HG03095 (cell line): ENCODE measurements at regions not wholly inside any gene's neighbourhood (a gene's known extent, or its start where the extent isn't known, plus 50 kb on each side); places are given as distances from the start of the nearest gene placed in this dataset.
A peak's percentile ranks its signal among the peaks of the same experiment; 100 is the strongest.
"Not testable (repeated sequence)": the region's sequence is repeated elsewhere in the genome, so short reads cannot be mapped to it uniquely, and the experiment has no call there.

Source experiments
- ATAC-seq: cut with Tn5 transposase; IDR thresholded peaks from one replicate; pipeline ENCODE4 v1.9.1; 2021; ENCODE audit warnings: moderate library complexity; ENCODE audit not compliant: unreplicated experiment

DNA sequence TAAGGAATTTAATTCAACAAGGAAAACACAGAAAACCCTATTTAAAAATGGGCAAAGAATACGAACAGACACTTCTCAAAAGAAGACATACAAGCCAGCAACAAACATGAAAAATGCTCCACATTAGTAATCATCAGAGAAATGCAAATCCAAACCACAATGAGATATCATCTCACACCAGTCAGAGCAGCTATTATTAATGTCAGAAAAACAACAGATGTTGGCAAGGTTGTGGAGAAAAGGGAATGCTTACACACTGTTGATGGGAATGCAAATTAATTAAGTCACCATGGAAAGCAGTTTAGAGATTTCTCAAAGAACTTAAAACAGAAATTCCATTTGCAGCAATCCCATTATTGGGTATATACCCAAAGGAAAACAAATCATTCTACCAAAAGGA, 55.2 kb downstream of the GCC1 start:
- ATAC-seq: no peak

DNA sequence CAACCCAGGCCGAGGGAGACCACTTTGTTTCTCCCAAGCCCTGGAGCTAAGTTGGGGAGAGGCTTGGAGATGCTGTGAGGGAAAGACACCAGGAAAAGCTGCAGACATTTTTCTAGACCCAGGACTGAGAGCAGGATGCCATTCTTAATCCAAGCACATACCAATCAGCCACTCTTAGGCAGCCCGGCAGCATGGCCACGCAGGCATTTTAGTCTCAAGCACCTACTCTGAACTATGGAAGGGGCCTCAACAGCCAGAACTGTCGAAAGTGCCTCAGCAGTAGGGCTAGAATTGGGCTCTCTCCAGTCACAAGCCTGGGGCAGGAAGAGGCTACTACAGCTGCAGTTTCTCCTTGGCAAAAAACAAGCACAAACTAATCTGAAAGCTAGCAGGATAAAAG, 57.8 kb downstream of the GCC1 start:
- no peak for ATAC-seq

DNA sequence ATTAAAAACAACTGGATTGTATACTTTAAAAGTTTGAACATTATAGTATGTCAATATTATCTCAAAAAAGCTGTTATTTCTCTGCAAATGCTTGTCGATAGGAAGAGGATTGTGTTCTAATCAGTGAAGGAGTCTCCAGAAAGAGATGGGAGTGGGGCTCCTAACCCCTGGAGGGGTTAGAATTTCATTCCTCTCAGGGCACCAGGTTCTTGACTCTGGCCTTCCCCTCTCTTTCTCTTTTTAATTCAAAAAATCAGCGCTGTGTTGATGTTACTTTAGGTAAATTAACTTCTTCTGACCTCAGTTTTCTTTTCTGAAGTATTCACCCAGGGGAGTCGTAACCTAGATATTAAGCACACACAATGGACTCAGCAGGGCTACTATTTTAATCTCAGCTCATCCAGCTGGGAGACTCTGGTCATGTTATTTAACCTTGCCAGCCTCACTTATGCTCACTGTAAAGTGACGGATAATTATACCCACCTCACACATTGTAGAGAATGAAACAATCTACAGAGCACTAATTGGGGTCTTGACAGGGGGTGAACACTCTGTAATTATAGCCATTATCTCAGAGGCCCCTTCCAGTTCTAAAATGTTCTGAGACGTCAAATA, 59.4 kb downstream of the GCC1 start:
- ATAC-seq: no peak

DNA sequence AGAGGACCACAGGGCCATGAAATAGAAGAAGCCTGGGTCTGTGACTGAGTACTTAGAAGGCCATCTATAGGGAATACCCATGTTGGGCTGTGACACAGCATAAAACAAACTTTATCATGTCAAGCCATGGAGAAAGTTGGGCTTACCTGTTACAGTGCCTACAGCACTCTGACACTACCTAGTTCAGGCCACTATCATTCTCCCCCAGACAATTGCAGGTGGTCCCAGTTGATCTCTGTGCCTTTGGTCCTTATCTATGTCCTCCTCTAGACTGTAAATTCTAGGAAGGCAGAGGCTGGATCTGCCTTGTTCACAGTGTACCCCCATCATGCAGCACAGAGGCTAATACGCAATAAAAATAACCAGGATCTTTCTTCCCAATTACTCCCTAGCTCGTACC, 69.1 kb downstream of the GCC1 start:
- no peak for ATAC-seq

DNA sequence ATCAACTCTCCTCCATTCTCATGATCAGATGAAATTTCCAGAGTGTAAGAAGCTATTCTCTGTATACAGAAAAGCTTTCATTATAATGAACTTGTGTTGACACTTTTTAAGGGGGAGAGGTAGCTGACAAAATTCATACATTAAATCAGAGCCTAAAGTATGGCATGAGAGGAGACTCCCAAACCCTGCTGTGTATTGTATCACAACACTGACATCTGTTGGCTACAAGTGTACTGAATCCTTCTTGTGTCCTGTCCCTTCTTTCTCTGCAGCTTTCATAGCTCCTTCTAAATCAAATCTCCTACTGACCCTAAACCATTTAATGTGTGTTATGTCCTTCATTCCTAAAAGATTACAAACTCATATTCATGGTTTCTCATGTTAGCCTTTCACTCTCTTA, 70.9 kb downstream of the GCC1 start:
- ATAC-seq: peak; percentile 66

DNA sequence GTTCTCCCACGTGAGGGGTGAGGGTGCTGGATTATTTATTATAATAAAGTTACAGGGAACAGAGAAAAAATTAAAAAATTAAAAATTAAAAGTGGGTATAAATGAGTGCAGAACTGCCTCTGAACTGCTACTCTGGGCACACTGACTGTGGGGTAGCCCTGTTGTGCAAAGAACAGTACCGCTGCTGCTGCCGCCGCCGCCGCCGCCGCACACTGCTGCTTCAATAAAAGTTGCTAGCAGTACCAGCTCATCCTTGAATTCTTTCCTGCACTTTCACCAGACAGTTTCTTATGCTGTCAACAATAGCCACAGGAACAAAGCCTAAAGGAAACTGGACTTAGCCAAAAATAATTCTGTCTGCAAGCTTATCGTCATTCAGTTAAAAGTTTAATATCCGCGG, 72.1 kb downstream of the GCC1 start:
- no peak for ATAC-seq

DNA sequence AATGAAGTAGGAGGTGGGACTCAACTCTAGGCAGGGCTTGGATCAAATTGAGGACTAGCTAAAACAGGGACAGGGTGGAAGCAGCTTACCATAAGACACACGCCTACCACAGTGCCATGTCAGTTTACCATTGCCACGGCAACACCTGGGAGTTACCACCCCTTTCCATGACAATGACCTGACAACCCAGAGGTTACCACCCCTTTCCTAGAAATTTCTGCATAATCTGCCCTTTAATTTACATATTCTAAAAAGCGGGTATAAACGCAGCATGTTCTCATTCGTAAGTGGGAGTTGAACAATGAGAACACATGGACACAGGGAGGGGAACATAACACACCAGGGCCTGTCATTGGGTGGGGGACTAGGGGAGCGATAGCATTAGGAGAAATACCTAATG, 72.7 kb downstream of the GCC1 start:
- no peak for ATAC-seq

DNA sequence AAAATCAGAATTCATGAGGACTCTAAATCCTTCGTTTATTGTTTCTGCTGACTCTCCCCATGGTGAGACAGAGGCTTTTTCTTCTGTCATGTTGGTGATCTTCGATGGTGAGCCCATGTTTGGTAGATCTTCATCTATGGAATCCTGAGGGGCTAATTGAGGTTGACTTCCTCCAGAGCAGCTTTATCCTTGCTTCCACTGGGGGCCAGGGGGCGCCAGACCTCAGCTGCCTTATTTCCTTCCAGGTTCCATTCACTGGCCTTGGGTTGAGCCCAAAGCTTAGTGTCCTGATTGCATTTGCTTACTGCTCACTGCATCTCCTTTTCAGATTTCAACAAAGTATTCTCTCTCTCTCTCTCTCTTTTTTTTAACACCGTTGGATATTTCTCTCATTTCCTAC, 80.7 kb downstream of the GCC1 start:
- ATAC-seq: no peak

DNA sequence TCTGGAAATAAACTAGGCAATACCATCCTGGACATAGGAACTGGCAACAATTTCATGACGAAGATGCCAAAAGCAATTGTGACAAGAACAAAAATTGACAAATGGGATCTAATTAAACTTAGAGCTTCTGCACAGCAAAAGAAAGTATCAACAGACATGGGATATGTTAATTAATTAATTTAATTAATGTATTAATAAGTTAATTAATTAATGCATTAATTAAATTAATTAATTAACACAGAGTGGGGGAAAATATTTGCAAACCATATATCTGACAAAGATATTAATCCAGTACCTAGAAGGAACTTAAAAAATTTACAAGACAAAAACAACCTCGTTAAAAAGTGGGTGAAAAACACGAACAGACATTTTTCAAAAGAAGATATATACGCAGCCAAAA, 83.6 kb downstream of the GCC1 start:
- no peak for ATAC-seq

DNA sequence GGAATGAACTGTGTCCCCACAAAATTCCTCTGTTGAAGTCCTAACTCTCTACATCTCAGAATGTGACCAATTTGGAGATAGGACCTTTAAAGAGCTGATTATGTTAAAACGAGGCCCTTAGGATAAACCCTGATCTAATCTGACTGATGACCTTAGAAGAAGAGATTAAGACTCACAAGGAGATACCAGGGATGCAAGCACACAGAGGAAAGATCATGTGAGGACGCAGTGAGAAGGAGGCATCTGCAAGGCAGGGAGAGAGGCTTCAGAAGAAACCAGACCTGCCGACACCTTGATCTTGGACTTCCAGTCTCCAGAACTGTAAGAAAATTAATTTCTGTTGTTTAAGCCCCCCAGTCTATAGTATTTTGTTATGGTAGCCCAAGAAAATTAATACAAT, 94.9 kb upstream of the ZNF800 start:
- ATAC-seq: no peak

DNA sequence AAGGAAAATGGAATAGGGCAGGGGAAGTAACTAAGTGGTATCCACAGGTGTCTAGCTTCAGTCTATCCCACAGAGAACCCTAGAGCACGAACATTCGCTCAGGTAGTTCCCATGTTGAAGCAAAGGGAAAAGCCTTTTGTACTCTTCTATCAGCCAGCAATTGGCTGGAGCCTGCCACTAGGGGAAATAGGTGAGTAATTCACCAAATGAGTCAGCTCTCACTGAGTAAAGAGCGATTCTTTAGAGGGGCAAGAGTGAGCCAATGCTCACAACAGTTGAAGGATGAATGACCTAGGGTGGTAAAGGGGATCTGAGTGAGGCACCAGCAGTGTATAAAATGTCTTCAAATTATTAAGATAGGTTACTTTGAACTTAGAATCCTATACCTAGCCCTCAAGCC, 94.1 kb upstream of the ZNF800 start:
- ATAC-seq: no peak

DNA sequence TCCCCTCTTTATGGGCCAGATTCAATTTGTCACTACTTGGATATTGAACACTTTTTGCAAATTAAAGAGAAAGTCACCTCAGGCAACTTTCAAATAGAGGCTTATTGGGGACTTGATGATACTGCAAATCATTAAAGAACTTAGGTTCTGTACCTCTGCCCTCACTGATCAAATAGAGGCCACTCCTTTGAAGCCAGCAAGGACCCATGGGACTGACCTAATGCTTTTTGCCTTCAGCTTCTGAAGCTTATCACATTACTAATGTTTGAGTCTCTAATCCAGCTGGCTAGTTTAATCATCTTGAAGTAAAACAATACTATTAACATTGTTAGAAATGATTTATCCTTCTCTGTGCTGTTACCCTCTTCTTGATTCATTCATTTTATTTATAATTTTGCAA, 93.0 kb upstream of the ZNF800 start:
- ATAC-seq: no peak

DNA sequence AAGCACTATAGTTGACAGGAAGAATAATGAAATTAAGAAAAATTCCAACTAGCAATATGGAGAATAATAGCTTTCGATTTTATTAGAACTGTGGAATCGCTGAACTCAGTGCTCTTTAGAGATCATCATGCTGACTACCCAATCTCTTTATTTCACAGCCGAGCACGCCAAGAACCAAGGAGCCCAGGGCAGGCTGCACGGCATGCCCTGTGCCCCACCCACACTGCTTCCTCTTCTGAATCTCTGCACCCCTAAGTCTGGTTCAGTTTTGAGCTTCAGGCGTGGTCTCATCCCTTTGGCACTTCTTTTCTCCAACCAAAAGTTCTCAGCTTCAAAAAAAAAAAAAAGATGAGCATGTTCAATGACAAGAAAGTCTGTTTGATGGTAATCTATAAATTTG, 92.4 kb upstream of the ZNF800 start:
- no peak for ATAC-seq

DNA sequence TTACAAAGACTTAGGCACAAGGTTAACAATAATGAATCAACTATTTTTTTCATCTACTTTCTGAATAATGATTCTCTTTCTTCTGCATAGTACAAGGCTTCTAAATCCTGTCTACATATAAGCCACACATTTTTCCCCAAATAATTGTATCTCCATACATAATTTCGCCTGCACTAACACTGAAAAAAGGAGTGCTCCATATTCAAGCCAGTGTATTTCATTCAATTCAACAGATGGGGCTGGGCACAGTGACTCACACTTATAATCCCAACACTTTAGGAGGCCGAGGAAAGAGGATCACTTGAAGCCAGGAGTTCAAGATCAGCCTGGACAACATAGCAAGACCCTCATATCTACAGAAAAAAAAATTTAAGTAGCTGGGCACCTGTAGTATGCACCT, 86.0 kb upstream of the ZNF800 start:
- ATAC-seq: no peak

DNA sequence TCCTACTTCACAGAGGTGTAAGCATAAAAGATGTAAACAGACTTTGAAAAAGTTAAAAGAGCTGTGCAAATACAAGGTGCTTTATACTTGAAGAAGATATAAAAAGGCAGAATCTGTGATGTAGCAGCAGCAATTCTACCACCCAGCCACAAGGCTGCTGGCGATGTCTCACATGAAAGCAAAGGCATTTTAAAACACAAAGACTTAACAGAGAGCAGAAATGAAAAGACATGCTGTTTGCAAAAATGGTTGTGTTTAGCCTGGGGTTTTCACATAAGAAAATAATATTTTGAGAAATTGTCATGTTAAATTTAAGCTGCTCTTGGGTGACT, 85.5 kb upstream of the ZNF800 start:
- no peak for ATAC-seq

DNA sequence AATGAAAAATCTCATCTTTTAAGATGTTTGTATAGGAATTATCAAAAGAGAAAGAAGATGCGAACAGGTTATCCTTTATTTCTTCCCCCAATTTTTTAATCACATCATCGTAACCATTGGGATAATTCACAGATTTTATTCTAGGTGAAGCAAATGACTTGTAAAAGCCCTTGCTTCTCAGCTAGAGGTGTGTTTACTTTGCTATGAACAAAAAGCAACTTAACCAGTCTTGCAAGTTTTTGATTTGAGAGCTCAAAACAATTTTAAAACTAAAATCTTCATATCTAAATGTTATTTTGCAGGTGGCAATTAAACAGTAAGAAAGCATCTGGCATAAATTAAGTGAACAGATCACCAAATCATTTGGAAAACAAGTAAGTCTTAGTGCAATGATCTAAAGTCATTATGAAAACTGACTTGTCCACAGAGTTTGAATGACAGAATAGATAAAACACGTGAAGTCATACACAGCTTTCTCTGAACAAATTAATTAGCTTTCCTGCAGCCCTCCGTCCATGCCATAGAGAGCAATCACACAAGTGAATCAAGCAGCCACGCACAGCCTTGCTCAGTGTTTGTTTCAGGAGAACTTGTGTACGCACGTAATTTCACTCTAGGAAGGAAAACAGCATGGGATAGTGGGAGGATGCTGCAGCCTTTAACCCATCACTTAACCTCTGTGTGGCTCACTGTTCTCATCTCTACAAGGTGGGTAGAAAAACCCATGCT, 85.0 kb upstream of the ZNF800 start:
- ATAC-seq: no peak

DNA sequence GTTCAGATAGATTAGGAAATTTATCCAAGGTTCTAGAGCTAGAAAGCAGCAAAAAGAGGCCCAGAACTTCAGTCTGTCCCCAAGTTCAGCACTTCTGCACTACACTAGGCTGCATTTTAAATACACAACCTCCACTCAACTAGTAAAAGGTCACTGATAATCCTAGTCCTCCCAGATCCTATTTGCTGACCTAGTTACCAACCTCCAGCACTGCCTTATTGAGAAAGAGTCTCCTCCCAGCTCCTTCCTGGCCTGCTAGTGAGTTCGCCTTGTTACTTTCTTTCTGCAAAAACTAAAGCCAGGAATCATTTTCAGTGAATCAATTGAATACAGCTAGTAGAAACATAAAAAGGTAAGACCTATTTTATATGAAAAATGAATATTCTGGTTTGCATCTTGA, 84.1 kb upstream of the ZNF800 start:
- ATAC-seq: no peak

DNA sequence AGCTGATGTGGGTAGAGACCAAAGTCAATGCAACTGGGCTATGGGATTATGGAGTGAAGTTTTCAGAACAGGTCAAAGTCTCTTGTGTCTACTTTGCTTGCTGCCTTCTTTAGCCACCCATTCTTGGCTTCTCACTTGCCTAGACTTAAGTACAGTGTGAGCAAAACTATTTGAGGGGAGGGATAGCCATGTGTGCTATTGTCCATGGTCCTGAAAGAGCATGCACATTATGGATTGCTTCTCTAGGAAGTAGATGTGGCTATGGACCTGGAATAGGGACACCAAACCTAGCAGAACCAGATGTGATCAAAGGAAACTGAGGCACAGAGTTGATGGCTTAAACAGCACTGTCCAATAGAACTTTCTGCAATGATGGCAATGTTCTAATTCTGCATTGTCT, 81.9 kb upstream of the ZNF800 start:
- ATAC-seq: no peak

DNA sequence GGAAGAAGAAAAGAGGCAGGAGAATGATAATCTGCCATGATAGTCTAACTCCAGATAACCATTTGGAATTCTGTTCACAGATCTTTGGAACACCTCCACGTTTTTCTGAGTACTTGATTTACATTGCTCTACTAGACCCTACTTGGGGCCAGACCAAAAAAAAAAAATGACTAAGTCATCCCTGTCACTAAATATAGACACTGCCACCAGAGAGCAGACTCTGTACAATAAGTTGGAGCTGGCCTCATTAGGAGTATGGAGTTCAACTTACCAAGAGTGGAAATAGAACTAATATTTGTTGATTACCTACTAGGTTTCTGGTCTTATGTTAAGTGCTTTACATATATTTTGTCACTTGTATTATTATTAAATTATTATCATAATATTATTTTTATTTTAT, 80.9 kb upstream of the ZNF800 start:
- no peak for ATAC-seq

DNA sequence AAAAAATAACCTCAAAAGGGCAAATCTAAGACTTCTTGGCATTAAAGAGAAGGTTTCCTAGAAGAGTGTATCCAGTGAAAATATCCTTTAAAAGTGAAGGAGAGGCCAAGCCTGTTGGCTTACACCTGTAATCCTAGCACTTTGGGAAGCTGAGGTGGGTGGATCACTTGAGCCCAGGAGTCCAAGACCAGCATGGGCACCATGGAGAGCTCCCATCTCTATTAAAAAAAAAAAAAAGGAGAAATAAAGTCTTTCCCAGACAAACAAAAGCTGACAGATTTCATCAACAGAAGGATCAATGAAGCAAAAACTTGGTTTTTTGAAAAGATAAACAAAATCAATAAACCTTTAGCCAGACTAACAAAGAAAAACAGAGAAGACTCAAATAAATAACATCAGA, 67.6 kb upstream of the ZNF800 start:
- ATAC-seq: no peak

DNA sequence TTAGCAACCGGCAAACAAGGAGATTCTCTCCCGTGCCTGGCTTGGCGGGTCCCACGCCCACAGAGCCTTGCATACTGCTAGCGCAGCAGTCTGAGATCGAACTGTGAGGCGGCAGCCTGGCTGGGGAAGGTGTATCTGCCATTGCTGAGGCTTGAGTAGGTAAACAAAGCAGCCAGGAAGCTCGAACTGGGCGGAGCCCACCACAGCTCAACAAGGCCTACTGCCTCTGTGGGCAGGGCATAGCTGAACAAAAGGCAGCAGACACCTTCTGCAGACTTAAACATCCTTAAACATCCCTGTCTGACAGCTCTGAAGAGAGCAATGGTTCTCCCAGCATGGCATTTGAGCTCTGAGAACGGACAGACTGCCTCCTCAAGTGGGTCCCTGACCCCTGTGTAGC, 58.8 kb upstream of the ZNF800 start:
- ATAC-seq: not testable (repeated sequence)

DNA sequence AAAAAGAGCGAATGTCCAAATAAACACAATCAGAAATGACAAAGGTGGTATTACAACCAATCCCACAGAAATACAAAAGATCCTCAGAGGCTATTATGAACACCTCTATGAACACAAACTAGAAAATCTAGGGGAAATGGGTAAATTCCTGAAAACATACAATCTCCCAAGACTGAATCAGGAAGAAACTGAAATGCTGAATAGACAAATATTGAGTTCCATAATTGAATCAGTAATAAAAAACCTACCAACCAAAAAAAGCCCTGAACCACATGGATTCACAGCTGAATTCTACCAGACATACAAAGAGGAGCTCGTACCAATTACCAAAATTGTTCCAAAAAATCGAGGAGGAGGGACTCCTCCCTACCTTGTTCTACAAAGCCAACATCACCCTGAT, 56.1 kb upstream of the ZNF800 start:
- ATAC-seq: no peak

DNA sequence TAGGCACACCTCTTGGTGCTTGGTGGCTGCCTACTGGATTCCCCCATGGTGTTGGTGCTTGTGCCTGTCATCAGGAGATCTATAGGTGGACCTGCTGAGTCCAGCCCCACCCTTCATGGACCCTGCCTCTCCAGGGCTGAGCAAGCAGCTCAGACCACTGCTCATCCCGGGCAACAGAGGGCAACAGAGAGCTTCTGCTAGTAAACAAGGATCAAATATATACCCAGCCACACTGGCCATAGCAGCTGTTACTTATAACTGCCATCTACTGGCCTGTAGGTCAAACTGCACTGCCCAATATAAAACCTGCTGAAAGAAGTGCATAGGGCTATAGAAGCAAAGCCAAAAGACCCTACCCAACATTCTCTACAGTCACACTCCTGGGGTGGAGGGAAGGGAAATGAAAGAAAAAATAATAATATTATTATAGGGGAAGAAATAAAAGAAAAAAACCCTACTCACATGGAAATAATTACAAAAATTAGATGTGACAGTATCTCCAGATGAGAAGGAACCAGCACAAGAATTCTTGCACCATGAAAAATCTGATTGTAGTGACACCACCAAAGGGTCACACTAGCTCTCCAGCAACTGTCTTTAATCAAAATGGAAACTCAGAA, 54.9 kb upstream of the ZNF800 start:
- ATAC-seq: peak; percentile 100
